ENCODE measurements at regions not wholly inside any gene's neighbourhood (a gene's known extent, or its start where the extent isn't known, plus 50 kb on each side); places are given as distances from the start of the nearest gene placed in this dataset.

DNA sequence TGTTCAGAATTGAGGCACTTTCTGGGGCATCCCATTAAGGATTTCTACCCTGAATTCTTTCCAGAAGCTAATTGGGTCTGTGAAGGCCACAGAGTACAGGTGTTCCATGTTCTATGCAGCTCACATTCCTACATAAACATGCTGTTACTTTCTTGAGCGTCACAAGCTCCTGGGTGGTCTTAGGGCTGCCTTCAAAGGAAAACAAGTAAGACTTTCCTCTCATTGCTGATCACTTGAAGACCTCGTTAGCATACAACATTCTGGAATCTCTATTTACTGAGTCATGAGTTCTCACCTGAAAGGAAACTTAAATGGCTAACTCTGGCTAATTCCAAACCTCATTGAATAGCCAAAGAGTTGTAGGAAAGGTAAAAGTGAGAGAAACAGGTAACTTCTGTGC is 63.0 kb upstream of the HMGA2 start:
- H3K4me3 ChIP-seq (ENCODE audit: control insufficient read depth, low read depth, low read length) = no peak overlapping the region
- DNase-seq (ENCODE audit: low read depth) = no peak
- TF ChIP-seq CTCF (conservative IDR thresholded peaks at IDR 0.05; ENCODE audit: control insufficient read depth, insufficient read depth, low read depth, low read length) = no peak

GRCh38 chr12:65764325-65764724 is 60.0 kb upstream of the HMGA2 start:
- no peak for TF ChIP-seq CTCF (conservative IDR thresholded peaks at IDR 0.05; ENCODE audit: control insufficient read depth, insufficient read depth, low read depth, low read length)
- H3K4me3 ChIP-seq (ENCODE audit: control insufficient read depth, low read depth, low read length) = no peak overlapping the region
- DNase-seq (ENCODE audit: low read depth) = no peak

GRCh38 chr12:65765436-65765813 is 58.9 kb upstream of the HMGA2 start:
- peak; percentile 82 for DNase-seq (ENCODE audit: low read depth)
- TF ChIP-seq CTCF (conservative IDR thresholded peaks at IDR 0.05; ENCODE audit: control insufficient read depth, insufficient read depth, low read depth, low read length) = no peak
- no peak overlapping the region for H3K4me3 ChIP-seq (ENCODE audit: control insufficient read depth, low read depth, low read length)

GRCh38 chr12:65769880-65770279 is 54.4 kb upstream of the HMGA2 start:
- TF ChIP-seq CTCF (conservative IDR thresholded peaks at IDR 0.05; ENCODE audit: control insufficient read depth, insufficient read depth, low read depth, low read length) = no peak
- DNase-seq (ENCODE audit: low read depth) = no peak
- no peak overlapping the region for H3K4me3 ChIP-seq (ENCODE audit: control insufficient read depth, low read depth, low read length)

Data from fibroblast of mammary gland (primary cell).